IMR-90 (cell line): ENCODE measurements at regions not wholly inside any gene's neighbourhood (a gene's known extent, or its start where the extent isn't known, plus 50 kb on each side); places are given as distances from the start of the nearest gene placed in this dataset.

Experiments
- ATAC-seq: fragments of 200-7000 bp; cut with Tn5 transposase; 2 replicates; pipeline ENCODE4 v1.9.1; 2020; ENCODE audit warnings: low read depth, mild to moderate bottlenecking, moderate library complexity
- BruUV-seq: library from RNA; stranded (reverse); fragments of 400-500 nt; replicated peaks from 2 replicates; lab custom pipeline; 2021; lab: Mats Ljungman, UMichigan
- CTCF ChIA-PET: fragments of 300-600 bp; formaldehyde crosslinking; extraction: SDS; loops from one replicate; lab custom pipeline; 2021; ENCODE audit warnings: antibody characterized with exemption; lab: Yijun Ruan, JAX
- POLR2A ChIA-PET: fragments of 300-600 bp; sonication (Branson Sonifier 250); formaldehyde crosslinking; loops from one replicate; lab custom pipeline; 2022; ENCODE audit warnings: antibody characterized with exemption; ENCODE audit not compliant: unreplicated experiment; lab: Charles Lee
- DNase-seq: peaks from one replicate; pipeline ENCODE4 v3.0.0; 2013
- H2AFZ ChIP-seq: replicated peaks from 2 replicates; pipeline ENCODE3; 2013; ENCODE audit warnings: low read length, mild to moderate bottlenecking; ENCODE audit not compliant: poor library complexity
- H2AK5ac ChIP-seq: 2 replicates; pipeline ENCODE4 v1.6.1; 2013; ENCODE audit warnings: low read depth, low read length, inconsistent platforms
- H2AK9ac ChIP-seq: replicated peaks from 2 replicates; pipeline ENCODE3; 2013; ENCODE audit warnings: mild to moderate bottlenecking, low read depth, low read length, moderate library complexity; ENCODE audit not compliant: poor library complexity
- H2BK120ac ChIP-seq: 2 replicates; pipeline ENCODE4 v1.6.1; 2013; ENCODE audit warnings: low read depth, low read length, inconsistent platforms
- H2BK15ac ChIP-seq: 3 replicates; pipeline ENCODE4 v1.6.1; 2013; ENCODE audit warnings: low read depth, low read length, inconsistent platforms
- H2BK20ac ChIP-seq: 2 replicates; pipeline ENCODE4 v1.6.1; 2013; ENCODE audit warnings: low read depth, mild to moderate bottlenecking, inconsistent platforms, low read length, moderate library complexity
- H2BK5ac ChIP-seq: 2 replicates; pipeline ENCODE4 v1.6.1; 2013; ENCODE audit warnings: mild to moderate bottlenecking, low read depth, low read length, inconsistent platforms; ENCODE audit not compliant: poor library complexity, severe bottlenecking
- H3K14ac ChIP-seq: replicated peaks from 2 replicates; pipeline ENCODE4 v1.6.1; 2013; ENCODE audit warnings: low read depth, low read length, inconsistent platforms
- H3K18ac ChIP-seq: 2 replicates; pipeline ENCODE4 v1.6.1; 2013; ENCODE audit warnings: low read depth, low read length, control low read depth
- H3K23ac ChIP-seq: 2 replicates; pipeline ENCODE4 v1.6.1; 2013; ENCODE audit warnings: low read depth, low read length, inconsistent platforms
- H3K27ac ChIP-seq: 2 replicates; pipeline ENCODE4 v1.5.1; 2013; ENCODE audit warnings: mild to moderate bottlenecking, control low read depth, low read length; ENCODE audit not compliant: insufficient read depth
- H3K27me3 ChIP-seq: 2 replicates; pipeline ENCODE4 v1.6.1; 2013; ENCODE audit warnings: low read length; ENCODE audit not compliant: control insufficient read depth, insufficient read depth
- H3K36me3 ChIP-seq: 2 replicates; pipeline ENCODE4 v1.6.1; 2013; ENCODE audit warnings: low read length, mixed read lengths; ENCODE audit not compliant: control insufficient read depth, insufficient read depth
- H3K4ac ChIP-seq: 2 replicates; pipeline ENCODE4 v1.6.1; 2013; ENCODE audit warnings: low read depth, low read length, inconsistent platforms
- H3K4me1 ChIP-seq: 2 replicates; pipeline ENCODE4 v1.6.1; 2013; ENCODE audit warnings: low read length, mixed read lengths; ENCODE audit not compliant: control insufficient read depth, insufficient read depth
- H3K4me2 ChIP-seq: 2 replicates; pipeline ENCODE4 v1.6.1; 2013; ENCODE audit warnings: low read depth, mild to moderate bottlenecking, control low read depth, low read length, moderate library complexity
- H3K4me3 ChIP-seq: 2 replicates; pipeline ENCODE4 v1.5.1; 2013; ENCODE audit warnings: low read depth, mild to moderate bottlenecking, control low read depth, low read length, moderate library complexity; ENCODE audit not compliant: insufficient read depth
- H3K56ac ChIP-seq: 2 replicates; pipeline ENCODE4 v1.6.1; 2013; ENCODE audit warnings: low read length, inconsistent platforms; ENCODE audit not compliant: insufficient read depth; ENCODE audit errors: extremely low read depth
- H3K79me1 ChIP-seq, 2 experiments: 2 replicates each; pipeline ENCODE4 v1.6.1; 2013; ENCODE audit warnings: low read length in 2 of 2, inconsistent platforms in 1 of 2, low read depth in 1 of 2
- H3K9ac ChIP-seq: 2 replicates; pipeline ENCODE4 v1.6.1; 2013; ENCODE audit warnings: low read depth, low read length, control low read depth
- H3K9me1 ChIP-seq: 2 replicates; pipeline ENCODE4 v1.6.1; 2013; ENCODE audit warnings: low read length, inconsistent platforms; ENCODE audit not compliant: insufficient read depth
- H3K9me3 ChIP-seq: 2 replicates; pipeline ENCODE4 v1.6.1; 2013; ENCODE audit warnings: low read length; ENCODE audit not compliant: control insufficient read depth, insufficient read depth
- H4K20me1 ChIP-seq: 2 replicates; pipeline ENCODE4 v1.6.1; 2013; ENCODE audit warnings: low read length, inconsistent platforms; ENCODE audit not compliant: insufficient read depth
- H4K5ac ChIP-seq: 2 replicates; pipeline ENCODE4 v1.6.1; 2013; ENCODE audit warnings: mild to moderate bottlenecking, low read depth, low read length, control low read depth
- H4K8ac ChIP-seq, 2 experiments: 2 replicates each; pipeline ENCODE4 v1.6.1; 2013; ENCODE audit warnings: low read depth in 2 of 2, low read length in 2 of 2, control low read depth in 1 of 2, inconsistent platforms in 1 of 2
- H4K91ac ChIP-seq: 2 replicates; pipeline ENCODE4 v1.6.1; 2013; ENCODE audit warnings: low read depth, low read length, inconsistent platforms; ENCODE audit not compliant: insufficient read depth
- BHLHE40 ChIP-seq: fragments of 150-350 bp; IDR thresholded peaks from 2 replicates; pipeline ENCODE4 v1.6.1; 2016; ENCODE audit warnings: mild to moderate bottlenecking, low read depth, low read length
- CEBPB ChIP-seq: IDR thresholded peaks from 2 replicates; pipeline ENCODE4 v1.6.1; 2012; ENCODE audit warnings: low read depth, low read length, improper control_type of control experiment
- CHD1 ChIP-seq: IDR thresholded peaks from 2 replicates; pipeline ENCODE4 v1.6.1; 2012; ENCODE audit warnings: low read depth, low read length, improper control_type of control experiment
- FOS ChIP-seq: fragments of 150-350 bp; IDR thresholded peaks from 2 replicates; pipeline ENCODE4 v1.6.1; 2016; ENCODE audit warnings: low read depth, low read length
- MAFK ChIP-seq: IDR thresholded peaks from 2 replicates; pipeline ENCODE4 v1.6.1; 2012; ENCODE audit warnings: low read depth, low read length, improper control_type of control experiment
- MAZ ChIP-seq: IDR thresholded peaks from 2 replicates; pipeline ENCODE4 v1.6.1; 2012; ENCODE audit warnings: low read depth, mild to moderate bottlenecking, low read length, improper control_type of control experiment, moderate library complexity, borderline replicate concordance
- MXI1 ChIP-seq: IDR thresholded peaks from 2 replicates; pipeline ENCODE4 v1.6.1; 2012; ENCODE audit warnings: low read depth, mild to moderate bottlenecking, low read length, moderate library complexity, borderline replicate concordance
- NFE2L2 ChIP-seq: fragments of 150-350 bp; IDR thresholded peaks from 2 replicates; pipeline ENCODE4 v1.6.1; 2016; ENCODE audit warnings: low read depth, mild to moderate bottlenecking, low read length
- POLR2A ChIP-seq: IDR thresholded peaks from 2 replicates; pipeline ENCODE4 v1.6.1; 2012; ENCODE audit warnings: mild to moderate bottlenecking, low read depth, low read length
- RAD21 ChIP-seq: IDR thresholded peaks from 2 replicates; pipeline ENCODE4 v1.6.1; 2012; ENCODE audit warnings: low read length, improper control_type of control experiment
- RCOR1 ChIP-seq: IDR thresholded peaks from 2 replicates; pipeline ENCODE4 v1.6.1; 2012; ENCODE audit warnings: mild to moderate bottlenecking, low read length, improper control_type of control experiment; ENCODE audit not compliant: insufficient replicate concordance
- RFX5 ChIP-seq: IDR thresholded peaks from 2 replicates; pipeline ENCODE4 v1.8.0; 2012; ENCODE audit warnings: low read depth, mild to moderate bottlenecking, low read length, moderate library complexity
- SMC3 ChIP-seq: fragments of 150-350 bp; IDR thresholded peaks from 2 replicates; pipeline ENCODE4 v1.6.1; 2016; ENCODE audit warnings: low read depth, mild to moderate bottlenecking, antibody characterized with exemption, low read length, moderate library complexity
- WGBS, 2 experiments: methylation state at CpG; one replicate each; pipeline versions ENCODE4 v1.1.5 to v1.1.7; 2013; ENCODE audit warnings: missing lambda C conversion rate in 2 of 2; ENCODE audit not compliant: insufficient read length in 1 of 2; ENCODE audit errors: extremely low coverage in 2 of 2; 5-methylcytosine and 5-hydroxymethylcytosine counted together
- dilution Hi-C: fragments of 300-500 bp; cut with HindIII; formaldehyde crosslinking; loops from one replicate; pipeline ENCODE4 v1.14.3; 2018; ENCODE audit warnings: low sequenced_read_pairs; ENCODE audit not compliant: unreplicated experiment
- in situ Hi-C: fragments of 300-500 bp; cut with MboI; formaldehyde crosslinking; loops from 3 replicates; pipeline ENCODE4 v1.14.3; 2019; ENCODE audit warnings: low sequenced_read_pairs, inconsistent platforms, mixed read lengths
- intact Hi-C: fragments of 100-400 bp; cut with micrococcal nuclease; formaldehyde crosslinking; loops from 2 replicates; pipeline ENCODE4 v1.10.0; 2022
- TF ChIP-seq, protein P1 (sequence below): fragments of 150-350 bp; IDR thresholded peaks from 2 replicates; pipeline ENCODE4 v1.6.1; 2017; ENCODE audit warnings: mild to moderate bottlenecking, antibody characterized with exemption, low read length, low read depth
- TF ChIP-seq, protein P2 (sequence below): fragments of 150-350 bp; IDR thresholded peaks from 2 replicates; pipeline ENCODE4 v1.6.1; 2016; ENCODE audit warnings: low read depth, mild to moderate bottlenecking, low read length, moderate library complexity, borderline replicate concordance
- TF ChIP-seq, protein P3 (sequence below): conservative IDR thresholded peaks from 2 replicates; pipeline ENCODE4 v1.5.1; 2012; ENCODE audit warnings: mild to moderate bottlenecking, low read depth, low read length, improper control_type of control experiment

DNA sequence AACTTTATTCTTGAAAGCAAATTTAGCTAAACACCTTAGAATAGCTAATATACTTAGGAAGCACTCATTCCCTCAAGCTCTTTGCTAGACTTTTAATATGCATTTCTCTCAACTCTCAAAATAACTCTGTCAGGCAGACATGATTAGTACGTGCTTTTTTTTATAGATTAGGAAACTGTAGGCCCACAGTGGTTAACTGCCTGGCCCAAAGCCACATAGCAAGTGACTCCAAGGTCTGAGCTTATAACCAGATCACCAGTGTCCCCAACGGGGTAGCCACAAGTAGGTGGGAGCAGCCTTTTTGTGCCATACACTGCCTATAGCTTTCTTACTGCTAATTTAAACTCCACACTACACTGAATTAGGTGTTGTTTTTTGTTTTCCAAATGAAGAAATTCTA is 576.8 kb downstream of the METTL4 start:
- H3K9me1 ChIP-seq, result no peaks in the 10 kb centered on the region
- no peak overlapping the region for H3K9ac ChIP-seq
- H2AFZ ChIP-seq, result no peak overlapping the region
- no peak overlapping the region for H4K8ac ChIP-seq
- H3K27me3 ChIP-seq, result no peaks in the 10 kb centered on the region
- BruUV-seq, result no TSS peak
- no peak overlapping the region for H3K4me2 ChIP-seq
- no CpG with 5 or more reads among the region's 2 CpGs for WGBS, 2 experiments
- no peaks in the 10 kb centered on the region for H3K79me1 ChIP-seq
- H3K4ac ChIP-seq, result no peak overlapping the region
- H4K5ac ChIP-seq, result no peak overlapping the region
- no peaks in the 10 kb centered on the region for H3K9me3 ChIP-seq
- dilution Hi-C loops, result no loop called here
- H2BK5ac ChIP-seq, result no peak overlapping the region
- POLR2A ChIA-PET, result no interaction called here
- H3K36me3 ChIP-seq, result no peaks in the 10 kb centered on the region
- intact Hi-C loops, result no loop called here
- in situ Hi-C loops, result no loop called here
- no peak overlapping the region for H2AK5ac ChIP-seq
- H3K14ac ChIP-seq, result no peak overlapping the region
- H2BK20ac ChIP-seq, result no peak overlapping the region
- ATAC-seq (no peak), DNase-seq (no peak)
- no peak overlapping the region for H3K56ac ChIP-seq
- H2BK120ac ChIP-seq, result no peak overlapping the region
- no peak overlapping the region for H3K4me3 ChIP-seq
- H3K27ac ChIP-seq, result no peak overlapping the region
- no peak for TF ChIP-seq RFX5
- TF ChIP-seq SMC3, result no peak
- no peak for TF ChIP-seq BHLHE40
- TF ChIP-seq NFE2L2, result no peak
- TF ChIP-seq, protein P1, sequence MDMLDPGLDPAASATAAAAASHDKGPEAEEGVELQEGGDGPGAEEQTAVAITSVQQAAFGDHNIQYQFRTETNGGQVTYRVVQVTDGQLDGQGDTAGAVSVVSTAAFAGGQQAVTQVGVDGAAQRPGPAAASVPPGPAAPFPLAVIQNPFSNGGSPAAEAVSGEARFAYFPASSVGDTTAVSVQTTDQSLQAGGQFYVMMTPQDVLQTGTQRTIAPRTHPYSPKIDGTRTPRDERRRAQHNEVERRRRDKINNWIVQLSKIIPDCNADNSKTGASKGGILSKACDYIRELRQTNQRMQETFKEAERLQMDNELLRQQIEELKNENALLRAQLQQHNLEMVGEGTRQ, result no peak
- TF ChIP-seq CEBPB, result no peak
- no peak for TF ChIP-seq MXI1
- no peak for TF ChIP-seq FOS
- no peak for TF ChIP-seq MAZ
- no peak for TF ChIP-seq POLR2A
- no peak for TF ChIP-seq RCOR1
- TF ChIP-seq, protein P2, sequence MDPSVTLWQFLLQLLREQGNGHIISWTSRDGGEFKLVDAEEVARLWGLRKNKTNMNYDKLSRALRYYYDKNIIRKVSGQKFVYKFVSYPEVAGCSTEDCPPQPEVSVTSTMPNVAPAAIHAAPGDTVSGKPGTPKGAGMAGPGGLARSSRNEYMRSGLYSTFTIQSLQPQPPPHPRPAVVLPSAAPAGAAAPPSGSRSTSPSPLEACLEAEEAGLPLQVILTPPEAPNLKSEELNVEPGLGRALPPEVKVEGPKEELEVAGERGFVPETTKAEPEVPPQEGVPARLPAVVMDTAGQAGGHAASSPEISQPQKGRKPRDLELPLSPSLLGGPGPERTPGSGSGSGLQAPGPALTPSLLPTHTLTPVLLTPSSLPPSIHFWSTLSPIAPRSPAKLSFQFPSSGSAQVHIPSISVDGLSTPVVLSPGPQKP, result no peak
- no peak for TF ChIP-seq RAD21
- no peak for TF ChIP-seq CHD1
- TF ChIP-seq, protein P3, sequence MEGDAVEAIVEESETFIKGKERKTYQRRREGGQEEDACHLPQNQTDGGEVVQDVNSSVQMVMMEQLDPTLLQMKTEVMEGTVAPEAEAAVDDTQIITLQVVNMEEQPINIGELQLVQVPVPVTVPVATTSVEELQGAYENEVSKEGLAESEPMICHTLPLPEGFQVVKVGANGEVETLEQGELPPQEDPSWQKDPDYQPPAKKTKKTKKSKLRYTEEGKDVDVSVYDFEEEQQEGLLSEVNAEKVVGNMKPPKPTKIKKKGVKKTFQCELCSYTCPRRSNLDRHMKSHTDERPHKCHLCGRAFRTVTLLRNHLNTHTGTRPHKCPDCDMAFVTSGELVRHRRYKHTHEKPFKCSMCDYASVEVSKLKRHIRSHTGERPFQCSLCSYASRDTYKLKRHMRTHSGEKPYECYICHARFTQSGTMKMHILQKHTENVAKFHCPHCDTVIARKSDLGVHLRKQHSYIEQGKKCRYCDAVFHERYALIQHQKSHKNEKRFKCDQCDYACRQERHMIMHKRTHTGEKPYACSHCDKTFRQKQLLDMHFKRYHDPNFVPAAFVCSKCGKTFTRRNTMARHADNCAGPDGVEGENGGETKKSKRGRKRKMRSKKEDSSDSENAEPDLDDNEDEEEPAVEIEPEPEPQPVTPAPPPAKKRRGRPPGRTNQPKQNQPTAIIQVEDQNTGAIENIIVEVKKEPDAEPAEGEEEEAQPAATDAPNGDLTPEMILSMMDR, result no peak
- TF ChIP-seq MAFK, result no peak
- H4K91ac ChIP-seq, result no peak overlapping the region
- no peaks in the 10 kb centered on the region for H3K4me1 ChIP-seq
- H2AK9ac ChIP-seq, result no peak overlapping the region
- no peaks in the 10 kb centered on the region for H4K20me1 ChIP-seq
- CTCF ChIA-PET, result no interaction called here
- H3K18ac ChIP-seq, result no peak overlapping the region
- no peak overlapping the region for H2BK15ac ChIP-seq
- H3K23ac ChIP-seq, result no peak overlapping the region
